GM21390 (cell line): ENCODE measurements at regions not wholly inside any gene's neighbourhood (a gene's known extent, or its start where the extent isn't known, plus 50 kb on each side); places are given as distances from the start of the nearest gene placed in this dataset.
A peak's percentile ranks its signal among the peaks of the same experiment; 100 is the strongest.
"Not testable (repeated sequence)": the region's sequence is repeated elsewhere in the genome, so short reads cannot be mapped to it uniquely, and the experiment has no call there.

Experiments used
- ATAC-seq: cut with Tn5 transposase; IDR thresholded peaks from one replicate; pipeline ENCODE4 v1.9.1; 2021; ENCODE audit not compliant: unreplicated experiment

- ATAC-seq = not testable (repeated sequence)
Measured at GRCh38 chr1:206358771-206359170, 111.5 kb upstream of the IKBKE start.

- ATAC-seq = not testable (repeated sequence)
Measured at GRCh38 chr1:206359377-206359776, 110.9 kb upstream of the IKBKE start.

- not testable (repeated sequence) for ATAC-seq
Measured at GRCh38 chr1:206361978-206362543, 108.2 kb upstream of the IKBKE start.

- ATAC-seq = not testable (repeated sequence)
Measured at GRCh38 chr1:206362994-206363393, 107.3 kb upstream of the IKBKE start.

- not testable (repeated sequence) for ATAC-seq
Measured at GRCh38 chr1:206365271-206365670, 105.0 kb upstream of the IKBKE start.

GRCh38 chr1:206366131-206366530 is 104.1 kb upstream of the IKBKE start:
- not testable (repeated sequence) for ATAC-seq

GRCh38 chr1:206366772-206367171 is 103.5 kb upstream of the IKBKE start:
- not testable (repeated sequence) for ATAC-seq

- not testable (repeated sequence) for ATAC-seq
Measured at GRCh38 chr1:206367955-206368622, 102.2 kb upstream of the IKBKE start.

GRCh38 chr1:206374725-206375124 is 95.6 kb upstream of the IKBKE start:
- not testable (repeated sequence) for ATAC-seq

- ATAC-seq = not testable (repeated sequence)
Measured at GRCh38 chr1:206375552-206375951, 94.7 kb upstream of the IKBKE start.

- ATAC-seq = not testable (repeated sequence)
Measured at GRCh38 chr1:206378506-206378905, 91.8 kb upstream of the IKBKE start.

GRCh38 chr1:206379245-206379644 is 91.0 kb upstream of the IKBKE start:
- not testable (repeated sequence) for ATAC-seq

GRCh38 chr1:206380163-206380790 is 90.0 kb upstream of the IKBKE start:
- ATAC-seq = not testable (repeated sequence)

- ATAC-seq = peak; percentile 56
Measured at GRCh38 chr1:206380791-206381610, 89.3 kb upstream of the IKBKE start.

- not testable (repeated sequence) for ATAC-seq
Measured at GRCh38 chr1:206384029-206384807, 86.1 kb upstream of the IKBKE start.

- ATAC-seq = not testable (repeated sequence)
Measured at GRCh38 chr1:206384891-206385290, 85.4 kb upstream of the IKBKE start.

- not testable (repeated sequence) for ATAC-seq
Measured at GRCh38 chr1:206387631-206388030, 82.6 kb upstream of the IKBKE start.

- ATAC-seq = not testable (repeated sequence)
Measured at GRCh38 chr1:206391903-206392302, 78.4 kb upstream of the IKBKE start.

- ATAC-seq = not testable (repeated sequence)
Measured at GRCh38 chr1:206397501-206397900, 72.8 kb upstream of the IKBKE start.

- not testable (repeated sequence) for ATAC-seq
Measured at GRCh38 chr1:206398261-206398660, 72.0 kb upstream of the IKBKE start.
